BE2C (cell line): ENCODE measurements at regions not wholly inside any gene's neighbourhood (a gene's known extent, or its start where the extent isn't known, plus 50 kb on each side); places are given as distances from the start of the nearest gene placed in this dataset.
"Not testable (repeated sequence)": the region's sequence is repeated elsewhere in the genome, so short reads cannot be mapped to it uniquely, and the experiment has no call there.

Experiments used
- DNase-seq: peaks from one replicate; pipeline ENCODE4 v3.0.0-alpha.2; 2020
- H3K27me3 ChIP-seq: fragments of 250-450 bp; sonication (Bioruptor Pico); 2 replicates; pipeline ENCODE4 v1.5.1; 2020; ENCODE audit warnings: mild to moderate bottlenecking
- H3K36me3 ChIP-seq: fragments of 250-450 bp; sonication (Bioruptor Pico); 2 replicates; pipeline ENCODE4 v1.5.1; 2020; ENCODE audit warnings: mild to moderate bottlenecking
- H3K4me1 ChIP-seq: fragments of 250-450 bp; sonication (Bioruptor Pico); 2 replicates; pipeline ENCODE4 v1.5.1; 2020
- H3K4me3 ChIP-seq: 2 replicates; pipeline ENCODE4 v1.5.1; 2011; ENCODE audit warnings: low read depth, low read length
- H3K9me3 ChIP-seq: fragments of 250-450 bp; sonication (Bioruptor Pico); 2 replicates; pipeline ENCODE4 v1.5.1; 2020
- CTCF ChIP-seq: IDR thresholded peaks from 2 replicates; pipeline ENCODE4 v1.5.1; 2012; ENCODE audit warnings: mild to moderate bottlenecking, low read depth, low read length

GRCh38 chr2:208594642-208595385, 188.2 kb downstream of the PTH2R start:
- H3K36me3 ChIP-seq, result no peaks in the 10 kb centered on the region
- DNase-seq, result no peak
- H3K4me3 ChIP-seq, result no peak overlapping the region
- no peak for TF ChIP-seq CTCF
- H3K27me3 ChIP-seq, result no peaks in the 10 kb centered on the region
- H3K9me3 ChIP-seq, result no peaks in the 10 kb centered on the region
- H3K4me1 ChIP-seq, result no peaks in the 10 kb centered on the region

- no peaks in the 10 kb centered on the region for H3K36me3 ChIP-seq
- H3K4me3 ChIP-seq, result no peak overlapping the region
- no peaks in the 10 kb centered on the region for H3K27me3 ChIP-seq
- no peak for TF ChIP-seq CTCF
- no peaks in the 10 kb centered on the region for H3K4me1 ChIP-seq
- H3K9me3 ChIP-seq, result no peaks in the 10 kb centered on the region
- DNase-seq, result no peak
Measured at GRCh38 chr2:208595386-208596275, 189.0 kb downstream of the PTH2R start.

GRCh38 chr2:208607694-208608093, 201.1 kb downstream of the PTH2R start:
- Histone ChIP-seq H3K4me3 (no peak overlapping the region), H3K4me1 (no peaks in the 10 kb centered on the region), H3K27me3 (no peaks in the 10 kb centered on the region), H3K9me3 (no peaks in the 10 kb centered on the region), H3K36me3 (no peaks in the 10 kb centered on the region)
- no peak for DNase-seq
- TF ChIP-seq CTCF, result no peak

- DNase-seq, result no peak
- no peaks in the 10 kb centered on the region for H3K4me1 ChIP-seq
- no peaks in the 10 kb centered on the region for H3K9me3 ChIP-seq
- no peaks in the 10 kb centered on the region for H3K27me3 ChIP-seq
- TF ChIP-seq CTCF, result no peak
- no peaks in the 10 kb centered on the region for H3K36me3 ChIP-seq
- no peak overlapping the region for H3K4me3 ChIP-seq
Measured at GRCh38 chr2:208608122-208608835, 201.7 kb downstream of the PTH2R start.

- Histone ChIP-seq H3K36me3 (no peaks in the 10 kb centered on the region), H3K4me3 (no peak overlapping the region), H3K4me1 (no peaks in the 10 kb centered on the region), H3K9me3 (no peaks in the 10 kb centered on the region), H3K27me3 (no peaks in the 10 kb centered on the region)
- no peak for TF ChIP-seq CTCF
- DNase-seq, result no peak
Measured at GRCh38 chr2:208609166-208609804, 202.7 kb downstream of the PTH2R start.

- H3K4me3 ChIP-seq, H3K36me3 ChIP-seq, H3K27me3 ChIP-seq, DNase-seq, H3K9me3 ChIP-seq: not testable (repeated sequence)
- H3K4me1 ChIP-seq, result peaks cover 12% of the 10 kb centered on the region
Measured at GRCh38 chr2:208615675-208616074, 209.1 kb downstream of the PTH2R start.
